ENCODE measurements at regions not wholly inside any gene's neighbourhood (a gene's known extent, or its start where the extent isn't known, plus 50 kb on each side); places are given as distances from the start of the nearest gene placed in this dataset.

DNA sequence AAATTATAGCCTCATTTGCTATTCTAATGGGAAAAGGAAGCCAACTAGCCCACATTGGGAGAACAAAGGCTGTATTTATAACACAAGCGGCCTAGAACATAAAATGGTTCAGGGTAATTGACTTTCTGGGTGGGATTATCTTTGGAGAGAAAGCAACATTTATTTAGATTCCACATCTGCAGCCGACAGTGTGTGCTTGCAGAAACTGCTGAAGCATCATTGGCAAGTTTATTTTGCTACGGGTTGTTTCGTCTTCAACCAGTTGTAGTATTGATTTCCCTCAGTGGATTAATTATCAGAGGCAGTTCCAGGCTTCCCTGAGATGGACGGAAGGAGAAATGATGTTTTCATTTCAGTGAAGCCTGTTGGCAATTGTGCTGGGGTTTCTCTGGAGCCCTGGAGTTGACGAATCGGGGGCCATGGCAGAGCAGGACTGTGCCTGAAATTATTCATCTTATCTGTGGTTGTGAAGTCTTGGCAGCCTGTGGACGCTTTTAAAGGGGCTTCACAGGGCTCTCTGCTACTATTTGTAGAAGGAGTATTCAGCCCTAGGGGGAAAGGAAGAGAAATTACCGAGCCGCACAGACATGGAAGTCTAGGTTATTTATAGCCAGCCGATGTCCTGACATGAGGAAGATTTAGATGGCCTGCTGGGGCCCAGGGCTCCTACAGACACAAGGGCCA, 290.6 kb upstream of the IRX4 start:
- TF ChIP-seq, protein P1, sequence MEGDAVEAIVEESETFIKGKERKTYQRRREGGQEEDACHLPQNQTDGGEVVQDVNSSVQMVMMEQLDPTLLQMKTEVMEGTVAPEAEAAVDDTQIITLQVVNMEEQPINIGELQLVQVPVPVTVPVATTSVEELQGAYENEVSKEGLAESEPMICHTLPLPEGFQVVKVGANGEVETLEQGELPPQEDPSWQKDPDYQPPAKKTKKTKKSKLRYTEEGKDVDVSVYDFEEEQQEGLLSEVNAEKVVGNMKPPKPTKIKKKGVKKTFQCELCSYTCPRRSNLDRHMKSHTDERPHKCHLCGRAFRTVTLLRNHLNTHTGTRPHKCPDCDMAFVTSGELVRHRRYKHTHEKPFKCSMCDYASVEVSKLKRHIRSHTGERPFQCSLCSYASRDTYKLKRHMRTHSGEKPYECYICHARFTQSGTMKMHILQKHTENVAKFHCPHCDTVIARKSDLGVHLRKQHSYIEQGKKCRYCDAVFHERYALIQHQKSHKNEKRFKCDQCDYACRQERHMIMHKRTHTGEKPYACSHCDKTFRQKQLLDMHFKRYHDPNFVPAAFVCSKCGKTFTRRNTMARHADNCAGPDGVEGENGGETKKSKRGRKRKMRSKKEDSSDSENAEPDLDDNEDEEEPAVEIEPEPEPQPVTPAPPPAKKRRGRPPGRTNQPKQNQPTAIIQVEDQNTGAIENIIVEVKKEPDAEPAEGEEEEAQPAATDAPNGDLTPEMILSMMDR (IDR thresholded peaks at IDR 0.05; ENCODE audit: low read depth, low read length, poor library complexity, severe bottlenecking) = no peak
- no peak for TF ChIP-seq EZH2phosphoT487 (IDR thresholded peaks at IDR 0.05; ENCODE audit: borderline replicate concordance, low read length)

Data from DOHH2 (cell line).